NCI-H1694 (cell line): ENCODE measurements at regions not wholly inside any gene's neighbourhood (a gene's known extent, or its start where the extent isn't known, plus 50 kb on each side); places are given as distances from the start of the nearest gene placed in this dataset.
"Not testable (repeated sequence)": the region's sequence is repeated elsewhere in the genome, so short reads cannot be mapped to it uniquely, and the experiment has no call there.

Experiments
- DNase-seq: peaks from one replicate; lab custom pipeline; 2025; lab: John Stamatoyannopoulos, UW

- DNase-seq = no peak
These were observed 1159.0 kb upstream of the ATXN8OS start for GRCh38 chr13:68948586-68948985.

GRCh38 chr13:68944272-68944671 lies 1163.4 kb upstream of the ATXN8OS start:
- no peak for DNase-seq

DNA sequence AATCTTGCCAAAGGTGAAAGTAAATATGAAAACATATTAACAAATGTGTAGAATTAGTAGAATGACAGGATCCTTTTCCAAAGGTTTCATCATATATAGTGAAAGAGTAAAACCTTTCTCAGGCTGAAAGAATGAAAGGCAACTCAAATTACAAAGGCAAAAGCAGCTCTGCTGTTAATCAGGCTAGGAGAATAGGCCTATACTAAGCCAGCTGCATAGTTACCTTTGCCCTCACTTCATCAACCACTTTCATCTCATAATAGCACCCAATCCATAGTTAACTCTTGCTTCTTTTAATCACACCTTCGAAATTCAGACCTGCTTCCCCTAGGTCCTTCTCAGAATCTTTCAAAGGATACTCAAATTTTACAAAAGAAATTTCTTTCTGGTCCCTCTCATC lies 1167.6 kb upstream of the ATXN8OS start:
- DNase-seq = no peak

GRCh38 chr13:68938639-68939038 lies 1169.0 kb upstream of the ATXN8OS start:
- DNase-seq = no peak

- no peak for DNase-seq
These were observed 1178.4 kb upstream of the ATXN8OS start for GRCh38 chr13:68929075-68929745.

DNA sequence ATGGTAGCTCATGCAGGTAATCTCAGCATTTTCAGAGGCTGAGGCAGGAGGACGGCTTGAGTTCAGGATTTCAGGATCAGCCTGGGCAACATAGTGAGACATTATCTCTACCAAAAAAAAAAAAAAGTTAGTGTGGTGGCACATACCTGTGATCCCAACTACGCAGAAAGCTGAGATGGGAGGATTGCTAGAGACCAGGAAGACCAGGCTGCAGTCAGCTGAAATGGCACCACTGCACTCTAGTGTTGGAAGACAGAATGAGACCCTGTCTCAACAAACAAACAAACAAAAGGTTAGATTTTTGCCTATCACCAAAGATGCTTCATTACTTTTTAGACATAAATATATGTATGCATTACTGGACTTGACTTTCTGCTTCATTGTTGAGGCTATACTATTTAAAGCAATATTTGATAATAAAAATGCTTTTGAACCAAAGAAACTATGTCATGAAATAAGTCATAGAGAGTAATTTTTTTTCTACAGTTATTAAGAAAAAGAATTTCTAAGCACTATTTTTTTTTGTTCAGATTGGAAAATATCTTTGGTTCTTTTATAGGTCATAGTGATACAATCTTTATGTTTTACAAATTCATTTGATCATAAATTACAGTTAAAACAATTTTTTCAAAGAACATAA lies 1180.1 kb upstream of the ATXN8OS start:
- no peak for DNase-seq

DNA sequence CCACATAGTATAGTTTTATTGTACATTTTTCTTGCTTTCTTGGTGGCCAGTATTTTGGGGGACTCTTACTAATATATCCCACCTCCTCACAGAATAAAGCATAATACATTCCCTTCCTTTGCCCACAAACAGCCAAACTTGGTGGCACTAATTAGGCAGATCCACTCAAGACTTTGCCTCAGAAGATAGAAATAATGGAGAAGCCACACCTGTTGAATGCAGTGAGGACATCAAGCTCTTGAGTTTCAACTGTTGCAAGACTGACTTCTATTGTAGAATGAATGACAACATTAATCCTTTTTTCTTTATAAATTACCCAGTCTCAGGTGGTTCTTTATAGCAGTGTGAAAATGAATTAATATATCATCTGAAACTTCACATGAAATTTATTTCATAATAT lies 1183.6 kb upstream of the ATXN8OS start:
- no peak for DNase-seq

- DNase-seq = no peak
These were observed 1198.7 kb upstream of the ATXN8OS start for GRCh38 chr13:68908879-68909278.

DNA sequence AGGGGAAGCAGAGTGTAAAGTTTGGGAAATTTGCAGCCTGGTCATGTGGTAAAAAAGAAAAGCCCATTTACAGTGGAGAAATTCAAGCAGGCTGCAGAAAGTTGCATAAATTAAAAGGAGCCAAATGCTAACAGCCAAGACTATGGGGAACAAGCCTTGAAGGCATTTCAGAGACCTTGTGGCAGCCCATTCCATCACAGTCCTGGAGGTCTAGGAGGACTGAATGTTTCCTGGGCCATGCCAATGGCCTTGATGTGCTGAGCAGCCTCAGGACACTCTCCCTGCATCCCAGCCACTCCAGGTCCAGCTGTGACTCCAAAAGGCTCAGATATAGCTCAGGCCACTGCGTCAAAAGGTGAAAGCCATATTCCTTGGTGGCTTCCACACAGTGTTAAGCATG lies 1202.4 kb upstream of the ATXN8OS start:
- DNase-seq = no peak

DNA sequence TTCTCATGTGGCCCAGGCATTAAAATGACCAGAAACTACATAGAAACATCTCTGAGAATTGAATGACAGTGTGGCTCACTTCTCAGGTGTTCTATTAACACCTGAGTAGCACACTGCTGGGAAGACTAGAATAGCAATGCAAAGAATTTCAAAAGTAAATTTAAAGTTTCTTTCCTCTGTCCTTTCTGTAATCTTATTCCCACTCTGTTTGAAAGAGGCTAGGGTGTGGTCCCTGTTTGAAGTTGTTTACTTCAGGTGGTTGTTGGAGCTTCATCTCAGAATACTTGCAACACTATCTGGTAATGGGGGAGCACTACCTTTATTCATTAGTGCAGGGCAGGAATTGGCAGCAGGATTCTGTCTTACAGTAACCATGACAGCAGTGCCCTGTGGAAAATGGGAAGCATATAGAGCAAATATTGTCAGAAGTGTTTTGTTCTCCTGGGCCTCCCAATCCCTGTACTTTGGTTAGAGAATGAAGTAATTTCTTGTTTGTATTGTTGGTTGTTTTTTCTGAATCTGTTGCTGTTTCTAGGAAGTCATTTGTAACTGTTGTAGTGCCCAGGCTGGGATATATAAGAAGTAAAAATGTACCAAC lies 1210.2 kb upstream of the ATXN8OS start:
- no peak for DNase-seq

- no peak for DNase-seq
These were observed 1211.9 kb upstream of the ATXN8OS start for GRCh38 chr13:68895696-68896095.

DNA sequence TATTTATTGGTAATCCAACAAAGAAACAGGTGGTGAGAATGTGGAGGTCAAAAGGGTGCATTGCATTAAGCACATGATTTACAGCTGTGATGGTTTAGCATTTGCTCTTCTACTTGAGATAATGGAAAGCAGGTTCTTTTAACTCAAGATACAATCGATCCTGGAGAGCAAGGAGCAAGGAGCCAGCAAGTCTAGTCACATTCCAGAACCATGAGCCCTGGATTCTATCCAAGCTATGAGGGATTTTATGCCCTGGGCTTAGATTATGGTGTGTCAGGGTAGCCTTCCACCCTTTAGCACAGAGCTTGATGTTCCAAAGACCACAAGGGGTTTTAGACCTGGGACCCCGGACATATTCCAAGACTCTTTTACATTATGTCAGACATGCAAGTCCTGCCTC lies 1213.9 kb upstream of the ATXN8OS start:
- DNase-seq = not testable (repeated sequence)

DNA sequence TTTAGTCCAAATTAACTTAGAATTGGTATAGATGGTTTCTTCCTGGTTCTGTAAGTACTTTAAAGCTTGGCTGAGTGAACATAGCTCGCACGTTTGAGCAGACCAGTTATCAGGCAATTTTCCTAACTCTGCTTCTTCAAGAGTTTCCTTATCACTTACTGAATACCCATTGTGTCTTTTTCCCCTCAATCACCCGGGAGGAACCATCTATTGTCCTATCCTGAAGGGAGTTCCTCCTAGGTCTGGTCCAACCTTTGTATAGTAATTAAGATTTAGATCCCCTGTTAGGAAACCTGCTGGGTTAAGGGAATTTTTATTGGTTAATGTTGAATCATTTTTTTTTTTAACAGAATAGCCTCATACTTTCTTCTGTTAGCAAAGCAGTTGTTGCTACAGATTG lies 1215.0 kb upstream of the ATXN8OS start:
- DNase-seq = not testable (repeated sequence)

DNA sequence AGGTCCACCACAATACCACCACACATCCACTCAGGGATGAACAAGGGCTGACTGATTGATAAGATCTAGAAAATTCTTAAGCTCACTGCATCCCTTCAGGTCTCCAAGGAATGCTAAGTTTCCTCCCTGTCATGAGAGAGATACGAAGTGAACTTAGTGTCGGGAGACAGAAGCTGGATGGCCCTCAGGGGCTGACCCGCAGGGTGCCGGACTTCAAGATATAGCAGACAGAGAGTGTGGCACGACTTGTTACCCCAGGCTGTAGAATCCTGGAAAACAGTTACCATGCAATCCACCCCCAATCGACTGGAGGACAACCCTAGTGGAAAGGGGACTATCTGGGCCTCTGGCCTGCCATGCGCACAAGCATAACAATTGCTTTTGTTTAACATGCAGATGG lies 1217.5 kb upstream of the ATXN8OS start:
- not testable (repeated sequence) for DNase-seq

- no peak for DNase-seq
These were observed 1218.8 kb upstream of the ATXN8OS start for GRCh38 chr13:68888832-68889231.

DNA sequence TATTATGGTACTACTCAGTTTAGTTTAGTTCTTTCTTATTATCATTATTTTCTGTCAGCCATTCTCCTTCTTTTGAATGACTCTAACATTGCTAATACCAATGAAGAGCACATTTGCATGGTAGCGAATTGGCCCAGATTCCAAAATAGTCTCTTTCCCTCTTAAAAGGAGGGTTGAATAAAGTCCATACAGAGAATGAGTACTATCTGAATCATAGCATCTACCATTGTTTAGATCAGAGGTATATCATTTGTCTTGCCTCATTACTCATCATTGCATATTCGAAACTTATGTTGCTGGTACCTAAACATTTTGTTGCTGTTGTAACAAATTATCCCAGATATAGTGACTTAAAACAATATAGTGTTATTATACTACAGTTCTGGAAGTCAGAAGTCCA lies 1235.3 kb upstream of the ATXN8OS start:
- no peak for DNase-seq

- no peak for DNase-seq
These were observed 1256.6 kb upstream of the ATXN8OS start for GRCh38 chr13:68851026-68851425.

- no peak for DNase-seq
These were observed 1257.5 kb upstream of the ATXN8OS start for GRCh38 chr13:68850160-68850559.

DNA sequence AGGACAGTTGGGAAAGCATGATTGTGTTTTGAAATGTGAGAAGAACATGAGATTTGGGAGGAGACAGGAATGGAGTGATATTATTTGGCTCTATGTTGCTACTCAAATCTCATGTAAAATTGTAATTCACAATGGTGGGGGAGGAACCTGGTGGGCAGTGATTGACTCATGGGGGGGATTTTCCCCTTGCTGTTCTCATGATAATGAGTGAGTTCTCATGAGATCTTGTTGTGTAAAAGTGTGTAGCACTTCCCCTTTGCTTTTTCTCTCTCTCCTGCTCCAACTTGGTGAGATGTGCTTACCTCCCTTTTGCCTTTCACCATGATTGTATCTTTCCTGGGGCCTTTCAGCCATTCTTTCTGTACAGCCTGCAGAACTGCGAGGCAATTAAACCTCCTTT lies 1261.0 kb upstream of the ATXN8OS start:
- DNase-seq = no peak

DNA sequence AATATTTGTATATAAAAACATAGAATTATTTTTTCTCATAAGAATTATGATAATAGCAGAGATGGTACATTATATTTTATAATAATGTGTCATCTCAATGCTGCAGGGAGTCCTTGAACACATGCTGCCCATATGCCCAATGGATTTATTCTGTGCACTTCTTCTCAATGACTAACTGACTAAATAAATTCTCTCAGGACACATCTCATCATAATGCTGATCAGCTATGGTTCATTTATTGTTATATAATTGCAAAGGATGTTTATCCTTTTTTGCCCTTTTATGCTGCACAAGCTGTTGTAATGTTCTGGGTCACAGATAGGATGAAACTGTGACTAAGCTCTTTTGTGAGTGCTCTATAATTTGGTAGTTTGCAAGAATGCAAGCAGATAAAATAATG lies 1273.3 kb upstream of the ATXN8OS start:
- DNase-seq = no peak

- no peak for DNase-seq
These were observed 1290.9 kb upstream of the ATXN8OS start for GRCh38 chr13:68816715-68817114.

GRCh38 chr13:68813180-68813796 lies 1294.3 kb upstream of the ATXN8OS start:
- DNase-seq = no peak

DNA sequence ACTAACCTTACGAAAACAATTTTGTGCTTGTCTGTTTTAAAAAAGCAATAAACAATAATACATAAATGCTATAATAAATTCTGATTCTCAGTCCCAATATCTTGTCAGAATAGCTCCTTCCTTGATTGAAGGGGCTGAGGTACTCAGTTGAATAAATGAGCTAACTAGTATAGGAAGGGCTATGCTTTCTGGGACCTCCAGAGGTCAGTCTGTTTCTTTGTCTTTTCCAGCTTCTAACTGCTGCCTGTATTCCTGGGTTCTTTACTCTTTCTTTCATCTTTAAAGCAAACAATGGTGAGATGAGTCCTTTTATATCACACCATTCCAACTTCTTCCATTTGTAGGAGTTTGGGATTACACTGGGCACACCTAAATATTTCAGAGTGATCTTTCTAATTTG lies 1297.0 kb upstream of the ATXN8OS start:
- no peak for DNase-seq
